ENCODE measurements at regions not wholly inside any gene's neighbourhood (a gene's known extent, or its start where the extent isn't known, plus 50 kb on each side); places are given as distances from the start of the nearest gene placed in this dataset.

DNA sequence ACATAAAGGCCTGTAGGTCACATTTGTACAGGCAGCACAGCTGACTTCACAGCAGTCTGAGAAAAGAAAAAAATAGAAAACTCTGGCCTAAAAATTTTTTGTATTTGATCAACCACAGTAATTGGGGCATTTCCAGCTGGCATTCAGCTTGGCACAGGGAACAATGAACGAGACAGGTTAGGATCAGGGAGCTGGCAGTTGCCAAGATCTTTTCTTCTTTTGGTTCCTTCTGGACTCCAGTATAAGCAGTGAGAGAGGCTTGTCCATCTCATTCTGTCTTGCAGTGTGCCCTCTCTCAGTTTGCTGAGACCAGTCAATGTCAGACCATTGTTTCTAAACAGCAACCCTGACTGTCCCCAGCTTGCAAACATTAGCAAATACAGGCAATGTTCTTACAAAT, 601.1 kb downstream of the TLR4 start:
- no peak for DNase-seq (ENCODE audit: low read depth in 3 of 3)

DNA sequence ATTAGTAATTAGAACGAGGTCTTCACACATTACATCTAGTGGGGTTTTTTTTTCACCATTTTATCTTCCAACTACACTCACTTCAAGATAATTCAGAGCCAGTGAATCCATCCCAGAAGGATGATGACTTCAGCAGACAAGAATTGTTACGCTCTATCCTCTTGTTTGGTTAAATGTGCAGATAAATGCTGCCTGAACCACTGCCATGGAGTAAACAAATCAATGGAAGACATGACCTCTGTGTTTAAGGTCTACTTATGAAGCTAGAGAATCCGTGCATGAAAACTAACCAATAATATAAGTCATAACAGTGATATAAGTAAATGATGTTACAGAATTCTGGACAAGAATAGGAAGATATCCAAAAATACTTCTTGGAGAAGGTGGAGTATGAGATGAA, 602.6 kb downstream of the TLR4 start:
- no peak for DNase-seq (ENCODE audit: low read depth in 3 of 3)

DNA sequence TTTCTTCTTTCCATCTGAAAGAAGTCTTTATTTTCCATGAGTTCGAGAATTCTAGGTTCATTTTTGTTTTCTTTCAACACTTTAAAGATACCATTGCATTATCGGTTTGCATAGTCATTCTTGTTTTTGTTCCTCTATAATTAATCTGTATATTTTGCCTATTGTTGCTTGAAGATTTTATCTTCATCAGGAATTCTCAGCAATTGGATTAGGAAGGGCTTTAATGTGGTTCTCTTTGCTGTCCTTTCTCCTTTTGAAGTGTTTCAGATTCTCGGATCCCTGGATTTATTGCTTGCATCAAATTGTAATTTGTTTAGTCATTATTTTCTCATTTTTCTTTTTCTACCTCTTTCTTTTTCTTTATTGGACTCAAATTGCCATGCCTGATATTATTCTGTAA, 609.8 kb downstream of the TLR4 start:
- no peak for DNase-seq (ENCODE audit: low read depth in 3 of 3)

DNA sequence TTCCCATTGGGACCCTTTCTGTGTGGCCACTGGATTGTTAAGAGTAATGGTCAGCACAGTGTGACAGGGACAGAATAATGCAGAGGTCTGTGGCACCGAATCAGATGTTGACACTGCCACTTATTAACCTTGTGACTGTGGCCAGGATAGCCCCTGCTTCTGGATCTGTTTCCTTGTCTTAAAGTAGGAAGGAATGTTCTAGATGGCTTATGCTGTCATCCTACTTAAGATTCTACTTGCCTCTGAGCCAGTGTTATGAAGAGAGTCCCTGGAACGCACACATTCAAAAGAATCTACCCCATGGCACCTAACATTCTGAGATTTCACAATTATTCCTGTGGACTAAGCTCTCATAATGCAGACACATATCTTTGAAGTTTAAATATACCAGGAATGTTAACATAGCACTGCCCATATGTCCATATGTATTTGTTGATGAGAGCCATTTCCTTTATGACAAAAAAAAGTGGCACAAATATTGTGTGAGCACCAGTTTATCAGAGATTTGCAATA, 612.7 kb downstream of the TLR4 start:
- DNase-seq (ENCODE audit: low read depth in 3 of 3), result no peak

DNA sequence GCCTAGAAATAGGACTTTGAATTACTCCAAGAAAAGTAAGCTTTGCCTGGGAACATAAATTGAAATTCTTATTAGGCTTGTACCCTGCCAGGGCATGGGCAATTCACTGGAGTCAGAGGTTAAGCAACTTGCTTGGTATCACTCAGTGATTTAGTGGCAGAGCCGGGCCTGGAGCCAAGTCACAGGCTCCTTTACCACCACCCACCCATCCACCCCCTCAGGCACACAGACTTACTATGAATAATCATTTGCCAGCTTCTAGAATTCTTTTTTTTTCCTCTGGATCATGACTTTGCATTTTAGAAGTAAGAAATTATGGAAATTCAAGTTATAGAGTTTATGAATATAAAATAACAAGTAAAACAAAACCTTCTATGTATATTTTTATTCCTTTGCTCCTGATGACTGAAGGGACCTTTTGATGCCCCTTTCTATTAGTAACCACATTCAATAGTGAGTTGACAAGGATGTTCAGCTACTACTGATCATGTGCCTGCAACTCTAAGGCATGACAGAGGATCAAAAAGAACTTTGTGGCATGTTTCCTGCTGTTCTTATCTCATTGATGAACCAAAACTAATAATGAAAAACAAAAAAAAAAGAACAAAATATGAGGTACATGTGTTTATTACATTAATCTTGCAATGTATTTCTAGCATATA, 614.7 kb downstream of the TLR4 start:
- DNase-seq (ENCODE audit: low read depth in 3 of 3), result no peak

DNA sequence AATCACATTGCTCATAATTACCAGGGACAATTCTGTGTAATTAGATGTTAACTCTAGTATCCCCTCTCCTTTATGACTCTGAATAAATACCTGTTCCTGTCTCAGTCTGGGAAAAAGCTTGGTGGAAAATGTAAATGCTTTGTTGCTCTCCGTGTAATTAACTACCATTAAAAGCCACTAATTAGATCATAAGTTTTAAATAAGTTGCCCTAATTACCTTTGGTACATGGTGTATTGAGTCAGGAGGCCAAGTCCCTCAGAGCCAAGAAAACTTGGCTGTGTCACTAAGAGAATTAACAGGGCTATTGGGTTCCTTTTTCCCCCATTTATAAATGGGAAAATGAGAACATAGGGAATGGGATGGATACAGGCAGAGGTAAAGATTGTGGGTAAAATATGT, 617.6 kb downstream of the TLR4 start:
- no peak for DNase-seq (ENCODE audit: low read depth in 3 of 3)

DNA sequence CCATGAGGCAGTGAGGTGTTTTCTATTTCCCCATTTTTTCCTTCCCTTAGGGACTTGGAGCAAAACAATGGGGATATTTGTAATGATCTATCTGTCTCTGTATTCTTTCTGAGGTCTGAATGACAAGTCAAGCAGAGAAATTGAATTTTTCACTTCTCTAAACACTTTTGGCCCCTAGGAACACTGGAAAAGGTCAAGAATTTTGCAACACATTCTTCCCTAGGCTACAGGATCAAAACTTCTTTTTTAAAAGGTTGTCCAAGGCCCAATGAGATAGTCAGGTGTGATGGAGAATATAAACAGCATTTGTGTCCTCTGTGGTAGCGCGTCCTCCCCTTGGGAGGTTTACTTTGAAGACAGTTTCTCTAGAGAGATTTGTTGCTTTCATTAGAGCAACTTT, 620.5 kb downstream of the TLR4 start:
- no peak for DNase-seq (ENCODE audit: low read depth in 3 of 3)

DNA sequence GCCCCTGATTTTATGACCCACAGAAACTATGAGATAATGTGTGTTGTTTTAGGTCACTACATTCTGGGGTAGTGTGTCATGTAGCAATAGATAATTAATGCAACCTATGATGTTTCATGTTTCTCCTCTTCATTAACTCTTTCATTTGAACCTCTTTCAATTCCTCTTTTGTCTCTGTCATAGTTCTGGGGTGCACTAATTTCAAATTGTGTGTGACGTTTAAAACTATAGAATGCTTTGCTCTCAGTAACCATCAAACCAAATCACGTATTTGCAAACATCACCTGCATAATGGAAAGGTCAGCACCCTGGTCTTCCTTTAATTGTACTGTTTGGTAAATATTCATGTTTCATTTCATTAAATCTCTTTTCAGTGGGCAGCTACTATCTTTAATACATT, 621.6 kb downstream of the TLR4 start:
- DNase-seq (ENCODE audit: low read depth in 3 of 3), result no peak

DNA sequence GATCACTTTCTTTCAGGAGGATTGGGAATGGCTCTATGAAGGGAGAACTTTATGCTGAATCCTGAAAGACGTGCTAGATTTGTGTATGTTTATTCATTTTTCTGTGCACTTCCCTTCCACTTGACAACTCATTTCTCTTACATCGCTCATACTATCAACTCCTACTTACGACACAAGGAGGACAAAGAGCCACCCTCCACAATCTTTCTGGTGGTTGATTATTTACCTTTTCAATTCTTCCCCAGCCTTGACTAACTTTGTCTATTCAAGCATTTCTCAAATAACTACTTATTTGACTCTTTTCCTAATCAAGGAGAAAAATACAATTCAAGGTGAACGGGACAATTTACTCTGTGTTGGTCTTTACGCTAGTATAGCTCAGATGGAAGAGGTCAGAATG, 622.1 kb downstream of the TLR4 start:
- DNase-seq (ENCODE audit: low read depth in 3 of 3), result no peak

DNA sequence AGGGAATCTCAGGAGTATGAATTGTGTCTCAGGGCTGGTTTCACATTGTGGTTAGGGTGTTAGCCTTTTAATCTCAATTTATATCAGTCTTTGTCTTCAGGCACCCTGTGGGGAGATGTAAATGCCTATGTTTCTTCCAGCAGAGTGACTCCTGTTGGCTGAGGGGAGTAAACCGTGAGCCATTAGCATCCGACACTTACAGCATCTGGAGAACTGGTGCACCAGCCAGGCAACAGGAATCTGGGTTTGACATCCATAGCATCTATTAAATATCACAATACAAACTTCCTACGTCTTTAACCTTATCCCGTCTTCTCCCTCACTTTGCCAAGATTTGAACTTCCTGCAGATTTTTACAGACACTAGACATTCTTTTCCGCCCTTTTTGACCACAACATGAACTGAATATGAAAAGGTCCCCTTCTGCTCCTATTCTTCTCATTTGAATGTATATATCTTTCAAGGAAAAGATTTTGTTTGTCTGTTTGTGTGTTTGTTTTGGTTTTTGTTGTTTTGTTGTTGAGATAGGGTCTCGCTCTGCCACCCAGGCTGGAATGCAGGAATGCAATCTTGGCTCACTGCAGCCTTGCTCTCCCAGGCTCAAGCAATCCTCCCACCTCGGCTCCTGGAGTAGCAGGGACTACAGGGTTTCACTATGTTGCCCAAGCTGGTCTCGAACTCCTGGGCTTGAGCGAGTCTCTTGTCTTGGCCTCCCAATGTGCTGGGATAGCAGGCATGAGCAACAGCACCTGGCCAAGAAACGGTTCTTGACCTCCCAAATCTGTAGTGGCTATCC, 626.2 kb downstream of the TLR4 start:
- no peak for DNase-seq (ENCODE audit: low read depth in 3 of 3)

DNA sequence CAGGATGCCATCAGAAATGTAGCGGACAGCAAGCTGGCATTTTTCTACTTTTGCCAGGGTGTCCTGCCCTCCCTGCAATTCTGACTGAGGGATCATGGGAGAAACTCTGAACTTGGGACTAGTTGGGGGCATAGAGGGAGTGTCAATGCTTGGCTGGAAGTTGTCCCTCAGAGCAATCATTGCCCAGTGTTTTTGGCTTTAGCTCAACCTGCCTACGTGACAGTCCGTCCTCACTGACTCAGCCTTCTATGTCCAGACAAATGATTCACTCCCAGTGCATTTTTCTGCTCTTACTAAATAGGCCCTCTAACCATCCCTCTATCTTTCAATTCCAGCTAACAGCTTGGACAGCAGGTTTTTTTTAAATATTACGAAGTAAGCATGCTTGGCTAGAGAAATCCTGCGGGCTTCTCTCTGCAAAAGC, 627.4 kb downstream of the TLR4 start:
- no peak for DNase-seq (ENCODE audit: low read depth in 3 of 3)

DNA sequence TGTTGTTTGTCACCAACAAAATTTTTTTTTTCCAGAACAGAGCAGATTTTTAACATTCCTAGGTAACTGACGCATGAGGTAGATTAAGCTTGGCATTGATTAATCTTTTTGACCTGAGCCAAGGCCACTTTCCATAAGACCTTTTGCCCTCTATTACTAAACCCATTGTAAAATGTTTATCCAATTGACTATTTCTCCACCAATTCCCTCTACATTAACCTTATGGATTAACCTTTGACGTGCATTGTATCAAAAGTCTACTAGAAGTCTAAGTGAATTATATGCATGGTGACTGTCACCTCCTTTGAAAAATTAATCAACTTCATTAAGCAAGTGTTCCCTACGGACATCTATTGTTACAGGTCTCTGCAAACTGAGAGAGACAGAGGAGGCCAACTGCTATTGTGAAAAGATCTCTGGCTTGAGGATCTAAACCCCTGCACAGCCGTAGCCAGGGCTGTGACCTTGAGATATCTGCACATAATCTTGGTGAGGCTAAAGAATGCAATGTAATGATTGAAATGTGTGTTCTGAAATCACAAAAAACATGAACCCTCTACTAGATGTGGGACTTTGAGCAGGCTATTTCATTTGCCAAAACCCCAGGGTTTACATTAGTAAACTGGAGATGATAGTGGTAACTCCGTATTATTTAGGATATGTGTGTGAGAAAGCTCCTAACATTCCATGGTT, 632.2 kb downstream of the TLR4 start:
- DNase-seq (ENCODE audit: low read depth in 3 of 3), result no peak

DNA sequence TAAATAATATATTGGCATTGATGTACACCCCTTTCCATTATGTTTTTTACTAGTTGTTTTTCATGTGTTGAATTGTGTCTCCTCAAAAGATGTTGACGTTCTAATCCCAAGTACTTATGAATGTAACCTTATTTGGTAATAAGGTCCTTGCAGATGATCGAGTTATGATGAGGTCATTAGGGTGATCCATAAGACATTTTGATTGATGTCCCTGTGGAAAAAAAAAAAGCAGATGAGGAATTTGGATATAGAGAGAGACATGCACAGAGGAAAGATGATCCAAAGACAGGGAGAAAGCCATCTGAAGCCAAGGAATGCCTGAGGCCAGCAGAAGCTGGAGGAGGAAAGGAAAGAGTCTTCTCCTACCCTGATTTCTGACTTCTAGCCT, 632.7 kb downstream of the TLR4 start:
- DNase-seq (ENCODE audit: low read depth in 3 of 3), result no peak

DNA sequence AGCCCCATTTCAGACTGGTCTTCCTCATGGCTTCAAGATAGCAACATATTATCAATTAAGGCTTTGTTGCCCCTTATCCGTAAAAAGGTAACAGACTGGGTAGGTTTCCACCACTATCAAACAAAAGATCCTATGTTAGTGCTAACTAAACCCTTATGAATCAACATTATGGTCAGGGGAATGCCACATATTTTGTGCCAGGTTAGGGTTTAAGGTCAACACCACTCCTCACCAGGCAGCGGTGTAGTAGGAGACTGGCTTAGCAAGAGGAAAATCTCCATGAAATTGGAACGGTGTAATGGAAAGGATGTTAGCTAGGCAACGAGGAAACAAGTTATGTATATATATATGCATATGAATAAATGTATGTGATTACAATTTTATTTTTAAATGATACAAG, 655.8 kb downstream of the TLR4 start:
- no peak for DNase-seq (ENCODE audit: low read depth in 3 of 3)

DNA sequence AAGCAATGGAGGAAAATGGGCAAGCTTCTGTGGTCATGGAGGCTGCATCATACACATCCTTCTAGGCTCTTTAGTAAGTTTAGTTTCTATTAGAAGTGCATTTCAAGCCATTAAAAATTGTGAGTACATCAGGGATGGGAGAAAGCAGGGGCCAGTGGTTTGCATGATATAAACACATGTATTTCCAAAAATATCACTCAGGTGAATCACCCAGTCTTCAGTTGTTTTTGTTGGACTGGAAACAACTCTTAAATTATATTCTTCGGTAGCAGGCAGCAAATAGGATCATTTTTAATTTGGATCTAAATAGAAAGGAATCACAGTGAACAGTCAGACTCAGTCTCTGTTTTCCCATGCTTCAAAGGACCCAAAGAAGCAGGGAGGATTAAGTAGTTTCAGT, 657.9 kb downstream of the TLR4 start:
- DNase-seq (ENCODE audit: low read depth in 3 of 3), result no peak

DNA sequence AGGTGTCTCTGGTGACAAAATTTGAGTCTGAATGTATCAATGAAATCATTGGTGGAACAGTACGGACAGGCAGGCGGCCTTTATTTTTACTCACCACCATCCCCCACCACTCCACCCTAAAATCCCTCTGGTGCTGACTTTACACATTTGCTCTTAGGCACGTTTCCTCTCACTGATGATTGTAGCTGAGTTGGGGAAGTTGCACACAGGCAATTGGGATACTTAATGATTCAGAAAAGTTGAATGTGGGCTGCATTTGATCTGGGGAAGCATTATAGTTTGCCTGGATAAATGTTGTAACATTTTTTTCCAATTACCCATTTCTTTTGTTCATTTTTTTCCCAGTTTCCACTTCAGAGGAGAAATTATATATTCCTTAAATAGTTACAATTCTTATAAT, 658.4 kb downstream of the TLR4 start:
- DNase-seq (ENCODE audit: low read depth in 3 of 3), result no peak

DNA sequence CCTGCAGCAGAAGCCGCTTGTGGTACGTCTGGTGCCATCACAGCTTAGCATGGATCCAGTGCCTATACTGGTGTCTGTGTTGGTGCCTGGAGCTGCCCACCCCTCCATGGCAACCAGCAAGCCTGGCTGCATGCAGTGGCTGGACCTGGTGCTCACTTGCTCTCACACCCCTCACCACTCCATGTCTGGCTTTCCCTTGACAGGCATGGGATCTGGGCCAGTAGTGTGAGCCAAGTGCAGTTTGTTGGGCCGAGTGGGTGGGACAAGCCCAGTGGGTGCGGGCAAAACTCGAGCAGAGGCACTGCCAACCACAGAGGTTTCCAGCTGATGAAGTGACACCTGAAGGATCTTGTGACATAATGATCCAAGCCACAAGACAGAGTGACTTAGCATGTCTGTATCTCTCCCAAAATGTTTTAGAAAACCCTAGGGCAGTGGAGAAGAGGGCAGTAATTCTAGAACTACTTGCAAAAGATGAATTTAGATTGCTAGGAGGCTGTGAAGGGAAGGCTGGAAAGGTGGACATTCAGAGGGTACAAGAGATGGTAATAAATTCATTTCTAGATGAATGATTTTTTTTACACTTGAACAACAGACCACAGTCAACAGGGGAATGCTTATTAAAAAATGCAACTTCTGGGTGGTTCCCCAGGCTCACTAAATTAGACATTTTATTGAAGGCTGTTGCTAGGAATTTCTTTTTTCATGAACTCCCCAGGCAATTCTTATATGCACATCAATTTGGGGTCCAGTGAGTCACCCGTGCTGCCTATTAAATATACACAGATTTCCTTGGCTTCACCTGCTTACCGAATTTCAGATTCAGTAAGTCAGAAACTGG, 660.3 kb downstream of the TLR4 start:
- no peak for DNase-seq (ENCODE audit: low read depth in 3 of 3)

DNA sequence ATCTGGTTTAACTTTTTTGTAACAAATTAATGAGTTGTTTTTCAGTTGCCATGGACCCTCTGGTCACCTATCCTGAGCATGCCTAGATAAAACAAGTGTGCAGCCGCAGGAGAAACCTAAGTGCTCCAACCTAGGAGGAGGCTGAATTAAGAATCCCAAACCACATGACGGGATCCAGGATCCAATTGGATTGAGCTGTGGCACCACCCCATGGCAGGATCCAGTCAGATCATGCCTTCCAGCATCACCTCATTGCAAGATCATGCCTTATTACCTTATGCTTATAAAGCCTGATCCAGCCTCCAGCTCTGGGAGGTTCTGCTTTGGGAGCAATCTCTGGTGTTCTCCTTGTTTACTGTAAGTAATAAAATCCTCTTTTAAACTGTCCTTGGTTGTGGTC, 662.0 kb downstream of the TLR4 start:
- DNase-seq (ENCODE audit: low read depth in 3 of 3), result no peak

DNA sequence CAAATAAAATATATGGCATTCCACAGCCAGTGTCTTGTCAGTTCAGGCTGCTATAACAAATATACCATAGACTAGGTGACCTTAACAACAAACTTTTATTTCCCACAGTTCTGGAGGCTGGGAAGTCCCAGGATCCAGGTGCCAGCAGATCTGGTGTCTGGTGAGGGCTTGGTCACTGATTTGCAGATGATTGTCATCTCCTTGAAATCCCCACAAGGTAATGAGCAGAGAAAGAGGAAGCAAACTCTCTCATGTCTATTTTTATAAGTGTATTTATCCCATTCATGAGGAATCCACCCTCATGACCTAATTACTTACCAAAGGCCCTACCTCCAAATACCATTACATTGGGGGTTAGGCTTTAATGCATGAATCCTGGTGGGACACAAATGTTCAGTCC, 663.2 kb downstream of the TLR4 start:
- no peak for DNase-seq (ENCODE audit: low read depth in 3 of 3)

DNA sequence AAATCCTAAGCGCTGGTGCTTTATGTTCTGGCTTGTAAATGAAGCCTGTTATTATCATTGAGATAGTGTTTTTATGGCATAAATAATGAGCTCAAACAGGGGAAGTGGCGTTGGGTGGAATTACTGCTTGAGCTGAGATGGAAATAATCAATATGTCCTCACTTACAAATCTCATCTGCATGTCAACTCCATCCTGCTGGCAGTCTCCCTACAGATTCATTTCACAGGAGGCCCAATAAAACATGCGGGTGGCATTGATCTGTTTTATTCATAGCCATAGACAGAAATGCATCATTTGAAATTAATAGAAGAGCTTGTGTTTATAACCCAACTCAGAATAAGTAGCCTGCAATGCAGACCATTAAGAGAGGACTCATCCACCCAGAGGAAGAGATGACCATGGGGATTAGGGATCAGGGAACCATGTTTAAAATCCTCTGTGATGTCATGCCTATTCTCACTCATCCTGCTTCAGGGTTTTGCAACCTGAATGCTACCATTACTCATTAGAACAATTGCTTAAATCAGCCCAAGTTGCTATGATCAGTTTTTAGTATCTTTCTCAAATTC, 680.4 kb downstream of the TLR4 start:
- DNase-seq (ENCODE audit: low read depth in 3 of 3), result no peak

DNA sequence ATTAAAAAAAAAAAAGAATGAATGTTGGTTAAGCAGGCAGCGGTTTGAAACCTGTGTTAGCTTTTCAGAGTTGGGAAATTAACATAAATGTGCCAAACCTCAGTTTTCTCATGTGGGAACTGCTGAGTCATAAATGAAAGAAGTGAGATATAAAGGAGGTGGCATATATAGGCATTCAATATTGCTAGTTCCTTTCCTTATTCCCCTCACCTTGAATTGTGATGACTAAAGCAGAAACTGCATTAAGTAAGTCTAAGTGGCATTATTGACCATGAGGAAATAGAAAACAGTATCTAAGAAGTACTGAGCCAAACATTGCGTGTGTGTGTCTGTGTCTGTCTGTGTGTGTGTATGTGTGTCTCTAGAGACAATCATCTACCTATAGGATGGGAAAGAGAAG, 691.2 kb downstream of the TLR4 start:
- DNase-seq (ENCODE audit: low read depth in 3 of 3), result no peak

DNA sequence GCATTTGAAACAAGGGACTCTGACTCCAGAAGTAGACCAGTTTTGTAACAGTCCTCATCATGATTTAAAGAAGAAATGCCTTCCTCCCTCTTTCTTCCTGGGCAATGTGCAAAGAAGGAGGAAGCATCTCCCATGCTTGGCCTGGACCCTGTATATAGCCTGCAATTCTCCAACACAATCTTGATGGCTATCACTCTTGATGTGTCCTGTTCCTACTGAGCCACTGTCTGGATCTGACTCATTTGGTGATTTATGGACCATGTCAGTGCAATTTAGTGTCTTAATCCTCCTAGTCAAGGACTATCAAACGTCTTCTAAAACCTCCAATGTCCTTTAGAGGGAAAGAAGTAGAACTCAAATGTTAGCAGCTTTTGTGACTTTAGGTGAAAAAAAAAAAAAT, 697.3 kb downstream of the TLR4 start:
- no peak for DNase-seq (ENCODE audit: low read depth in 3 of 3)
